GM21576 (cell line): ENCODE measurements at regions not wholly inside any gene's neighbourhood (a gene's known extent, or its start where the extent isn't known, plus 50 kb on each side); places are given as distances from the start of the nearest gene placed in this dataset.
"Not testable (repeated sequence)": the region's sequence is repeated elsewhere in the genome, so short reads cannot be mapped to it uniquely, and the experiment has no call there.

Source experiments
- ATAC-seq: cut with Tn5 transposase; IDR thresholded peaks from one replicate; pipeline ENCODE4 v1.9.1; 2021; ENCODE audit warnings: mild to moderate bottlenecking, moderate library complexity; ENCODE audit not compliant: unreplicated experiment

- ATAC-seq = no peak
These were observed 89.0 kb upstream of the SFRP2 start for GRCh38 chr4:153877898-153878297.

- ATAC-seq = no peak
These were observed 84.9 kb upstream of the SFRP2 start for GRCh38 chr4:153873741-153874140.

DNA sequence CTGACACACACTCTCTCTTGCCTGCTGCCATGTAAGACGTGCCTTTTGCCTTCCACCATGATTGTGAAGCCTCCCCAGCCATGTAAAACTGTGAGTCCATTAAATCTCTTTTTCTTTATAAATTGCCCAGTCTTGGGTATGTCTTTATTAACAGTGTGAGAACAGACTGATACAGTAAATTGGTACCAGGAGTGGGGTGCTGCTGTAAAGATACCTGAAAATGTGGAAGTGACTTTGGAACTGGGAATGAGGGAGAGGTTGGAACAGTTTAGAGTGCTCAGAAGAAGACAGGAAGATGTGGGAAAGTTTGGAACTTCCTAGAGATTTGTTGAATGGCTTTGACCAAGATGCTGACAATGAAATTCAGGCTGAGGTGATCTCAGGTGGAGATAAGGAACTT, 77.9 kb upstream of the SFRP2 start:
- ATAC-seq = not testable (repeated sequence)

DNA sequence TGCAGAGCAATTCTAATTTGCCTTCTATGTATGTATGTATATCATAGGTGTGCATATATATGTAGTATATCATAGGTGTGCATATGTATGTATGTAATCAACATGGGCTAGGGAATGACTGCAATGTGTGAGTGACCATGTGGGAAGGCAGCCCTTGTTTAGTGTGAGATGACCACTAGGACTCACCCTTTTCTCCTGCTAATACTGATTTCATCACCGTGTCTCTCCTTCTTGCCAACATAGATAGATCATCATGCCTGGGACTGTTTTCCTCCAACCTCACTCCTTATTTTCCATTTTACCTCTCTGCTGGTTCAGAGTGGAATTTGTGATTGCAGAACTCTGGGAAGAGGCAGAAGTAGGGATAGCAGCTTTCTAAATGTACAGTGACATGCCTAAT, 63.6 kb upstream of the SFRP2 start:
- no peak for ATAC-seq

- no peak for ATAC-seq
These were observed 61.8 kb upstream of the SFRP2 start for GRCh38 chr4:153850533-153851280.

DNA sequence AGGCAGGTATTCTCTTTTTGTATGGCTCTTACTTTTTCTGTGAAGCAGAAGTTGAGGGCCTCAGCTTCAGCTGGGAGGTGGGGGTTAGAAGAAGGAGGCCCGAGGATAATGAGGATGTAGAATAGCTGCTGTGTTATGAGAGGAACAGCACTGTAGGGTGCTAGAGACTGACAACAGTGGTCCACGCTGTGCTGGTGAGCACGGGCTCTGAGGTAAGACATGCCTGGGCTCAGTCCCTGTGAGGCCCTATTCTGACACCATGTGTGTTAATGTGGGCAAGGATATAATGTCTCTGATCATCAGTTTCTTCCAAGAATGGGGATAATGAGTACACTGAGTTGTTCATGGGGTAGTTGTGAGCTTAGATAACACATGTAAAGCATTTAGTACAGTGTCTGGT, 55.3 kb upstream of the SFRP2 start:
- no peak for ATAC-seq
